ENCODE measurements at regions not wholly inside any gene's neighbourhood (a gene's known extent, or its start where the extent isn't known, plus 50 kb on each side); places are given as distances from the start of the nearest gene placed in this dataset.
A peak's percentile ranks its signal among the peaks of the same experiment; 100 is the strongest.

- DNase-seq (ENCODE audit: extremely low read depth, low read depth), result peak; percentile 36
- TF ChIP-seq, protein P1, sequence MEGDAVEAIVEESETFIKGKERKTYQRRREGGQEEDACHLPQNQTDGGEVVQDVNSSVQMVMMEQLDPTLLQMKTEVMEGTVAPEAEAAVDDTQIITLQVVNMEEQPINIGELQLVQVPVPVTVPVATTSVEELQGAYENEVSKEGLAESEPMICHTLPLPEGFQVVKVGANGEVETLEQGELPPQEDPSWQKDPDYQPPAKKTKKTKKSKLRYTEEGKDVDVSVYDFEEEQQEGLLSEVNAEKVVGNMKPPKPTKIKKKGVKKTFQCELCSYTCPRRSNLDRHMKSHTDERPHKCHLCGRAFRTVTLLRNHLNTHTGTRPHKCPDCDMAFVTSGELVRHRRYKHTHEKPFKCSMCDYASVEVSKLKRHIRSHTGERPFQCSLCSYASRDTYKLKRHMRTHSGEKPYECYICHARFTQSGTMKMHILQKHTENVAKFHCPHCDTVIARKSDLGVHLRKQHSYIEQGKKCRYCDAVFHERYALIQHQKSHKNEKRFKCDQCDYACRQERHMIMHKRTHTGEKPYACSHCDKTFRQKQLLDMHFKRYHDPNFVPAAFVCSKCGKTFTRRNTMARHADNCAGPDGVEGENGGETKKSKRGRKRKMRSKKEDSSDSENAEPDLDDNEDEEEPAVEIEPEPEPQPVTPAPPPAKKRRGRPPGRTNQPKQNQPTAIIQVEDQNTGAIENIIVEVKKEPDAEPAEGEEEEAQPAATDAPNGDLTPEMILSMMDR (IDR thresholded peaks at IDR 0.05; ENCODE audit: low read depth, low read length, missing control alignments), result no peak
- H3K4me3 ChIP-seq (replicated peaks; ENCODE audit: low read depth, low read length), result peak overlapping the region; percentile 12
Observed at GRCh38 chr13:34155931-34156607, 338.1 kb downstream of the RFC3 start.

DNA sequence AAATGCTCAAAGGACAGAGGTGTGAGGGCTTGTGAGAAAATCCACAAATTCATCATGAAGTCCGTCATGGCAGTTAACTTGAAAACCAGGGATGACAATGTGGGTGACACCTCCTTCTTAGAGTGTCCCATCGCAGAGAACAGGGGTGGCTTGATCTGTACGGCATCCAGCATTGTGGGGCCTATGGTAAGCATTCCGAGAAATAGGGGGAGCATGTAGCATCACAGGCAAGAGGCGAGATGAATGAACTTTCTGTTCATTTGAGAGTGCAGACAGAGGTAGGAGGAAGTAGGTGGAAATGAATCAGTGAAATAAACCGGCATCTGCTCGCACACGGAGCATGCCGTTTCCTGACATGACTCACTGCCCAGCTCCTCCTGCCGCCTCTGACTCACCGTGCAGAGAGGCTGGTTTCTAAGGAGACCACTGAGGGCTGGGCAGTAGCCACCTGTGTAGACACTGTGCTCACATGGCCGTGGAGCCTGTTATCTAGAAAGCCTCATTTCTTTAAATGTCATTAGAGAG is 339.0 kb downstream of the RFC3 start:
- 0 out of 2 replicates have a peak overlapping the region, but pooled peaks have one; percentile 2 for H3K4me3 ChIP-seq (replicated peaks; ENCODE audit: low read depth, low read length)
- peak; percentile 93 for DNase-seq (ENCODE audit: extremely low read depth, low read depth)
- TF ChIP-seq, protein P1 (IDR thresholded peaks at IDR 0.05; ENCODE audit: low read depth, low read length, missing control alignments), result no peak

GRCh38 chr13:34159946-34160345 is 342.0 kb downstream of the RFC3 start:
- TF ChIP-seq, protein P1 (IDR thresholded peaks at IDR 0.05; ENCODE audit: low read depth, low read length, missing control alignments), result no peak
- no peak for DNase-seq (ENCODE audit: extremely low read depth, low read depth)
- no peak overlapping the region for H3K4me3 ChIP-seq (replicated peaks; ENCODE audit: low read depth, low read length)

DNA sequence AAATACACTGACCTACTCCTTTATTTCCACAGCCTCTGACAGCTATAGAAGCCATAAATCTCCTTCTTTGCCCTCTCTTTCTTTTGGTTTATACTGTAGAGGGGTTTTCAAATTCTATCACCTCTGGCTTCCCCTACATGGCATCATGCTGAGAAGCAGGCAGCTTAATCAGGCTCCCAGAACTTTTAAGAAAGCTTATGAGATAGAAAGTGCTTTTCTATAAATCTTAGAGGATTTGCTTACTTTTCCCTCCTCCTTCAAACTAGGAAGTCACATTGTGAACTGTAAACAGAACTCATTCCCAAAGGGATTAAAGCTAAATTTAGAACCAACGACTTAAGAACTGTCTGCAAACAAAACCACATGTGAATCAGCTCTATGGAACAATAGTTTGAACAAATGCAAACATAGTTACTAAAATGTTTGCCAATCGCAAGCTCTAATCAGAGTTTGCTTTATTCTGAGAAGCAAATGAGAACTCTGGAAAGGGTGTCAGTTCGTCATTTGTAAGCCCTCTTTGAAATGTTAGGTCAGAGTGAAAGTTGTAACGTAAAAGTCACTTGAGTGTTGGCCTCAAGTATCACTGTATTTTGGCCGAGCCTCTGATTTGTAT is 344.1 kb downstream of the RFC3 start:
- TF ChIP-seq, protein P1 (IDR thresholded peaks at IDR 0.05; ENCODE audit: low read depth, low read length, missing control alignments), result no peak
- H3K4me3 ChIP-seq (replicated peaks; ENCODE audit: low read depth, low read length), result no peak overlapping the region
- peak; percentile 40 for DNase-seq (ENCODE audit: extremely low read depth, low read depth)

GRCh38 chr13:34162544-34162933 is 344.6 kb downstream of the RFC3 start:
- no peak overlapping the region for H3K4me3 ChIP-seq (replicated peaks; ENCODE audit: low read depth, low read length)
- peak; percentile 5 for DNase-seq (ENCODE audit: extremely low read depth, low read depth)
- TF ChIP-seq, protein P1 (IDR thresholded peaks at IDR 0.05; ENCODE audit: low read depth, low read length, missing control alignments), result no peak

- TF ChIP-seq, protein P1 (IDR thresholded peaks at IDR 0.05; ENCODE audit: low read depth, low read length, missing control alignments), result no peak
- DNase-seq (ENCODE audit: extremely low read depth, low read depth), result no peak
- no peak overlapping the region for H3K4me3 ChIP-seq (replicated peaks; ENCODE audit: low read depth, low read length)
Observed at GRCh38 chr13:34164582-34164981, 346.6 kb downstream of the RFC3 start.
